ENCODE measurements at regions not wholly inside any gene's neighbourhood (a gene's known extent, or its start where the extent isn't known, plus 50 kb on each side); places are given as distances from the start of the nearest gene placed in this dataset.

DNA sequence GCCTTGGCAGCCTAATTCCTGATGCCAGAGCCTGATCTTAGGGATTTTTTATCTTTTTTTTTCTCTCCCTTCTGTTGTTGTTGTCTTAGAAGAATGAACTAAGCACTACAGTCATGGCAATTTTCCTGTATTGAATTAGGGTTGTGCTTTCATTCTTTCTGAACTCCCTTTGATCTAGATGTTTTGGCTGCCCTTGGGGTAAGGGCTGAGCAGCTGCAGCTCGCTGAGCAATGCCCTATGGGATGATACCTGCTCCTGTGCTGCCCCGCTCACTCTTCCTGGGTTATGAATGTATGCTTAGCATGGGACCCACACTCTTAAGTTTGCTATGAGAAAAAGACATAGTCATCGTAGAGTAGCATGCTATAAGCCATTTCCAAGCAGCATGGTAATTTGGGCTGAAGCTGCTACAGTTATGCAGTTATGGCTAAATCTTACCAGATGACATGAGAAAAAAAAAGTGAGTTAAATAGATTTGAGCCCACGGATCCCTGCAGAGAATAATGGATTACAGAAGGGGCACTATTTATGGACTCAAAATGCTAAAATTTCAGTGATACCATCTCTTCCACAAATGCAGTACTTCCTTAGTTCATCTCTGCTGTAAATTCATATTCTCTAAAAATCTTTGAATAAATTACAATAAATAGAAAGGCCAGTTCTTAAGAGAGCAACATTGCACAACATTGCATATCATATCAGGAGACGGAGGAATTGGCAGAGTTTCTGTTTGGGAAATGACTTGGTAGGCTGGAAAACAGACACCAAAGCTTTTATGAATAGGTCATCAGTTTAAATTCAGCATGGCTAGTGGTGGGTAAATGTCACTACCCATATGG lies 79.2 kb upstream of the PTHLH start:
- H3K27ac ChIP-seq: no peak overlapping the region
- TF ChIP-seq, protein P1, sequence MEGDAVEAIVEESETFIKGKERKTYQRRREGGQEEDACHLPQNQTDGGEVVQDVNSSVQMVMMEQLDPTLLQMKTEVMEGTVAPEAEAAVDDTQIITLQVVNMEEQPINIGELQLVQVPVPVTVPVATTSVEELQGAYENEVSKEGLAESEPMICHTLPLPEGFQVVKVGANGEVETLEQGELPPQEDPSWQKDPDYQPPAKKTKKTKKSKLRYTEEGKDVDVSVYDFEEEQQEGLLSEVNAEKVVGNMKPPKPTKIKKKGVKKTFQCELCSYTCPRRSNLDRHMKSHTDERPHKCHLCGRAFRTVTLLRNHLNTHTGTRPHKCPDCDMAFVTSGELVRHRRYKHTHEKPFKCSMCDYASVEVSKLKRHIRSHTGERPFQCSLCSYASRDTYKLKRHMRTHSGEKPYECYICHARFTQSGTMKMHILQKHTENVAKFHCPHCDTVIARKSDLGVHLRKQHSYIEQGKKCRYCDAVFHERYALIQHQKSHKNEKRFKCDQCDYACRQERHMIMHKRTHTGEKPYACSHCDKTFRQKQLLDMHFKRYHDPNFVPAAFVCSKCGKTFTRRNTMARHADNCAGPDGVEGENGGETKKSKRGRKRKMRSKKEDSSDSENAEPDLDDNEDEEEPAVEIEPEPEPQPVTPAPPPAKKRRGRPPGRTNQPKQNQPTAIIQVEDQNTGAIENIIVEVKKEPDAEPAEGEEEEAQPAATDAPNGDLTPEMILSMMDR (conservative IDR thresholded peaks at IDR 0.05): no peak

DNA sequence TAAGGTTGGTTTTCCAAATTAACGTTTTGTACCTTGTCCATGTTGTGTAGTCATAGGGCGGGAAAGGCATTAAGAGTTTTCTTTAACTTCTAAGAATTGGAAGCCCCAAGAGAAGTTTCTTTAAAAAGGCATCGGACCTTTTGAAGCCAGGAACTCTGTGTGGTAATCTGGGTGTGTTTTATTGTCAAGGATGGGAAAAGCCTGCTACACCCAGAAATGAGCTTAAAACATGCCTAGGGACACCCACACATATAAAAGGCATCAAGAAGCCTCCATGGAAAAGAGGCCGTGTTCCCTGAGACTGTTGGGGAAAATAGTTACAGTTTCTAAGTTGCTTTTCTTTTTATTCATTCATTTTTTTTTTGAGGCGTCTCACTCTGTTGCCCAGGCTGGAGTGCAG lies 81.0 kb upstream of the PTHLH start:
- no peak overlapping the region for H3K27ac ChIP-seq
- TF ChIP-seq, protein P1 (conservative IDR thresholded peaks at IDR 0.05): no peak

DNA sequence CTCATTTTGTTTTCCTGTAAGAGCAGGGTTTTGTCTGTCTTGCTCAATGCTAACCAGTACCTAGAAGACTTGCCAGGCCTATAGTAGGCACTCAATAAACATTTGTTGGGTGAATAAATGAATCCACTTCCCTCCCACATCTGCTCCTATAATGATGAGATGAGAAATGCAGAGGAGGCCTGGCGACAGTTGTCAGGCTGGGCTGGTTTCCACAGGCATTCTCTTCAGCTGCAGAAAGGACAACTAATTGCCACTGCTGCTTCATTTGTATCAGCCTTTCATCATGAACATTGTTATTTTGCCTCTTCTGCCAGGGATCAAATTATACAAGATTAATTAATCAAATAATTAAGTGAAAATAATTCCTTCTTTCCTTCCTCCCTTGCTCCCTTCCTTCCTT lies 82.0 kb upstream of the PTHLH start:
- no peak overlapping the region for H3K27ac ChIP-seq
- TF ChIP-seq, protein P1 (conservative IDR thresholded peaks at IDR 0.05): no peak

DNA sequence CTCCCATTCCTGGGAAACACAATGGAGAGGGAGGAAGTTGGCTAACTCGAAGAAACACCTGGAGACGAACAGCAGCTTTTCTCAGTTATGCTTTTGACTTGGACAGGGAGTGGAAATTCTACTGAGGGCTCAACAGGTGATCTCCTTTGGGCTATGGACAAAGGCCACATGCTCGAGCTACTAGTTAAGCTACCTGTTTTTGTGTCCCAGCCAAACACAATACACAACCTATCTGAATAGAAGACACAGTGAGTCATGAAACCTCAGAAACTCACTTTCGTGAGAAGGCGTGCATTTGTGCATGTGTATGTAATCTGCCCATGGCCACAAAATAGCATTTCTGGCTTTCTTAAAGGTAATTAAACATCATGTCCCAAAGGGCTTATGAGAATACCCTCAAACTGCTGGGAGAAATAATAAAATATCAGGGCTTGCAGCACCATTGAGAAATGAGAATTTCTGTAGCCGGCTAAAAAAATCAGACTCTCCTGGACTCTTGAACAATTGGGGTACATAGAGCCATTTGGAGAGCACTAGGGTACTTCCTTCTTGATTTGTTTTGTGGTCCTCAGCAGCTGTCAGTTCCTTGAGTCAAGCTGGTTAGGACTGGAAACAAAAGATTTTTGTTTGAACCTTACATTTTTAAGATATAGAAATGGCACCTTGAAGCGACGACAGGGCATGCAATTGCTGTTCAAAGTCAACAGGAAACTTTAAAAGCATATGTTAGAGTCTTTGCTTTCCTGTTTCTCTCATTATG lies 85.5 kb upstream of the PTHLH start:
- TF ChIP-seq, protein P1 (conservative IDR thresholded peaks at IDR 0.05): no peak
- no peak overlapping the region for H3K27ac ChIP-seq

DNA sequence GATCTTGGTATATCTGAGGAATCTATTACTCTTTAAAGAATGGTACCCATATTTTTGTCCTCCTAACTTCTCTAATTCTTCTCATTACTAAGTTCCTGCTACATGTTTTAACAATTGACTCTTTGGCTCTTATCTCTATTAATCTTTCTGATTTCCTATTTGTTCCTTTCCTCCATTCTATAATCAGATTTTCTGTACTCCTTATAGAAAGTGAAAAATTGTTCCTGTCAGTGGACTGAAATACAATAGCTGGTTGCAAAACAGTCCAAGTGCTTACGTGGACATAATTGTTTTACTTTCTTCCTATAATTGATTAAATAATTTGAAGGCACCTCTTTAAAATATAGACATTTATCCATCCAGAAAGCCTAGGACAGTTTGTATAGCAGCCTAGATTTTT lies 86.7 kb upstream of the PTHLH start:
- TF ChIP-seq, protein P1 (conservative IDR thresholded peaks at IDR 0.05): no peak
- no peak overlapping the region for H3K27ac ChIP-seq

DNA sequence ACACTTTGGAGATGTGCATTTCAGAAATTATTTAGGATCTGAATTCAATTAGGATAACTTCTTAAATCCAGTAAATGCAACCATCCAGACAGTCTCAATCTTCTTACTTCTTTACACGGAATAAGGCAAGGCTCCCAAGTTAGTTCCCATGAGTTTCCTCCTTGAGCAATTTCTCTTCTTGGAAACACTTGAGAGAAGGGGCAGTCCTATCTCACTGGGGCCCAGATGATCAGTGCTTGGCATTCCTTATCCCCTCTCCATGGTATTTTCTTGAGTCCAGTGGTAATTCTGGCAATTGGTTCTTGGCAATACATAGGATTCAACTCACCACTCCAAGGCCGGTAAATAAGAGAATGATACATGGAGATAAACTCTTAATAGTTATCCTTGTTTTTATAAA lies 87.1 kb upstream of the PTHLH start:
- TF ChIP-seq, protein P1 (conservative IDR thresholded peaks at IDR 0.05): no peak
- H3K27ac ChIP-seq: no peak overlapping the region

DNA sequence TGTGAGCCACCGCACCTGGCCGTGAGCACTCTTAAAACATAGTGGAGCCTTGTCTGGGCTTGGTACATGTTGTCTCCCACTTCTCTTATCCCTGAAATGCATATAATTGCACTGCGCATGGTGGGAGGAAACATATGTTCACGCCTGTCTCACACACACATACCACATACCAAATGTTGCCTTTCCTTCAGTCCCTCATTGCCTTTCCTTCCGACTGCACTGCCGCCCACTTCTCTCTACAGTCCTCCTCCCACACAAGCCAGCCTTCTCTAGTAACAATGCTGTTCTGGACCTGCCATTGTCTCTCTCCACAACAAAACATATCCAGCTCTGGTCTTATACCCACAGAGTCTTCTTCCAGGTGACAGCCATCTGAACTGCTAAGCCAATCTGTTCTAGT lies 88.3 kb upstream of the PTHLH start:
- no peak overlapping the region for H3K27ac ChIP-seq
- TF ChIP-seq, protein P1 (conservative IDR thresholded peaks at IDR 0.05): no peak

All from VCaP (cell line).